Osteocyte (in vitro differentiated cells): ENCODE measurements at regions not wholly inside any gene's neighbourhood (a gene's known extent, or its start where the extent isn't known, plus 50 kb on each side); places are given as distances from the start of the nearest gene placed in this dataset.

Experiments used
- DNase-seq: peaks from one replicate; pipeline ENCODE4 v3.0.0; 2021; ENCODE audit warnings: mixed read lengths; ENCODE audit not compliant: unreplicated experiment; ENCODE audit errors: extremely low spot score
- H3K27ac Mint-ChIP-seq: one replicate; pipeline ENCODE4 v1.8.0; 2021; ENCODE audit warnings: mild to moderate bottlenecking, mixed read lengths; ENCODE audit not compliant: unreplicated experiment
- H3K27me3 Mint-ChIP-seq: one replicate; pipeline ENCODE4 v1.8.0; 2021; ENCODE audit warnings: mixed read lengths; ENCODE audit not compliant: unreplicated experiment
- H3K36me3 Mint-ChIP-seq: one replicate; pipeline ENCODE4 v1.8.0; 2021; ENCODE audit warnings: mixed read lengths; ENCODE audit not compliant: unreplicated experiment
- H3K4me1 Mint-ChIP-seq: one replicate; pipeline ENCODE4 v1.8.0; 2021; ENCODE audit warnings: mixed read lengths; ENCODE audit not compliant: unreplicated experiment
- H3K4me3 Mint-ChIP-seq: one replicate; pipeline ENCODE4 v1.8.0; 2021; ENCODE audit warnings: mild to moderate bottlenecking, moderate library complexity, mixed read lengths; ENCODE audit not compliant: unreplicated experiment
- H3K9me3 Mint-ChIP-seq: one replicate; pipeline ENCODE4 v1.8.0; 2021; ENCODE audit warnings: mixed read lengths; ENCODE audit not compliant: unreplicated experiment
- TF ChIP-seq, protein P1 (sequence below): fragments of 200-600 bp; sonication (generic); IDR thresholded peaks from 2 replicates; pipeline ENCODE4 v1.5.0; 2021; ENCODE audit warnings: antibody characterized with exemption, mild to moderate bottlenecking, moderate library complexity

DNA sequence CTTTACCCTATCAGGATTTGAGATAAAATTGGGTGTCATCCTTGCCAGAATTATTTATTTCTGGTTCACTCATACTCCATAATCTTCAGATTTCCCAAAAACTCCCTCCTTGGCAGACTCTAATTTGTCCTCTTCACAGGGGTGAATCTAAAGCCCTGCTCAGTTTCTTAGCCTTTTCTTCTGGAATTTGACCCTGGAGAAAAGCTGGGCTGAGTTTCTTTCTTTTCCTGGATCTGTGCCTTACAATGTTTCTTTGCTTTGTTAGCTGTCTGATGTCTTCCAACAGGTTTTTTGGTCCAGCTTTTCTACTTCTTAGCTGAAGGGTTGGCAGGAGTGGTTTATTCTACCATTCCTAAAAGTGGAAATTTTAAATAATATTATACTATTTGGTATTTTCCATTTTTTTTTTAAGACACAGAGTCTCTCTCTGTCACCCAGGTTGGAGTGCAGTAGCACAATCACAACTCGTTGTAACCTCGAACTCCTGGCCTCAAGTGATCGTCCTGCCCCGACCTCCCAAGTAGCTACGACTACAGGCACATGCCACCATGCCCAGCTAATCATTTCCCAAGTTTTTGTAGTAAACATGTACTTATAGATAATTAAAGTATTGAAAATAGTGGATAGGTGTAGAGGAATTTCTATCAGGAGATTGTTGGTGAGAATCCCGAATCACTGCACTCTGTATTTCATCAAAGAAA lies 138.4 kb upstream of the TWIST2 start:
- H3K4me3 Mint-ChIP-seq: no peak overlapping the region
- TF ChIP-seq, protein P1, sequence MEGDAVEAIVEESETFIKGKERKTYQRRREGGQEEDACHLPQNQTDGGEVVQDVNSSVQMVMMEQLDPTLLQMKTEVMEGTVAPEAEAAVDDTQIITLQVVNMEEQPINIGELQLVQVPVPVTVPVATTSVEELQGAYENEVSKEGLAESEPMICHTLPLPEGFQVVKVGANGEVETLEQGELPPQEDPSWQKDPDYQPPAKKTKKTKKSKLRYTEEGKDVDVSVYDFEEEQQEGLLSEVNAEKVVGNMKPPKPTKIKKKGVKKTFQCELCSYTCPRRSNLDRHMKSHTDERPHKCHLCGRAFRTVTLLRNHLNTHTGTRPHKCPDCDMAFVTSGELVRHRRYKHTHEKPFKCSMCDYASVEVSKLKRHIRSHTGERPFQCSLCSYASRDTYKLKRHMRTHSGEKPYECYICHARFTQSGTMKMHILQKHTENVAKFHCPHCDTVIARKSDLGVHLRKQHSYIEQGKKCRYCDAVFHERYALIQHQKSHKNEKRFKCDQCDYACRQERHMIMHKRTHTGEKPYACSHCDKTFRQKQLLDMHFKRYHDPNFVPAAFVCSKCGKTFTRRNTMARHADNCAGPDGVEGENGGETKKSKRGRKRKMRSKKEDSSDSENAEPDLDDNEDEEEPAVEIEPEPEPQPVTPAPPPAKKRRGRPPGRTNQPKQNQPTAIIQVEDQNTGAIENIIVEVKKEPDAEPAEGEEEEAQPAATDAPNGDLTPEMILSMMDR: no peak
- no peaks in the 10 kb centered on the region for H3K9me3 Mint-ChIP-seq
- no peaks in the 10 kb centered on the region for H3K4me1 Mint-ChIP-seq
- no peak for DNase-seq
- no peaks in the 10 kb centered on the region for H3K36me3 Mint-ChIP-seq
- peaks cover 13% of the 10 kb centered on the region for H3K27me3 Mint-ChIP-seq
- H3K27ac Mint-ChIP-seq: no peak overlapping the region

DNA sequence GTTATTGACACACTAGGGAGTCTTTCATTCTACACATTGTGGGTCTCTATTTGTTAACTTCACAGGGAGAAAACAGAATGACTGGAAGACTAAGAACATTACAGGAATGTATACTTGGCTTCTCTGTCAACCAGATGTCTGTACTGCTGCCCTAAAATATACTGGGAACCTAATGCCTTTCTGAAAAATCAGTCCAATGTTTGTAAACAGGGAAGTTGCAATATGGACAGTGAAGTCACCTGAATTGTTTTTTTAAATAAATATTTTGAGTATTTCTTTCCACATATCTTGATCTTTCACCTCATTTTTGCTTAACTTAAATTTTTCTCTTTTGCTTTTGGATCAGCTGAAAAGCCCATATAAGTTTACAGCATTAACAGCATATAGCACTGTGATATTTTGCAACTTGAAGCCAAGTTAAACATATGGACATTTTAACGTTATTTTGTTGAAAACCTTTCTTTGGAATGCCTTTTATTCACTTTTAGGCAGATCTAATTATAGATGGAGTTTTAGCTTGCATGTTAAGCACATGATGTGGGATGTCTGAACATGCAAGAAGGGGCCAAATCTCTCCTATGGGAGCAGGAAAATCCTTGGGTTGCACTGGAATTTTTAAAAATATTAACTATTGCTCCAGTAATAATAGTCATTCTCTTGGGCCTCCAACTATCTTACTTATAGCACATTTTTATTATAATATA lies 137.7 kb upstream of the TWIST2 start:
- Mint-ChIP-seq H3K4me3 (no peak overlapping the region), H3K9me3 (no peaks in the 10 kb centered on the region), H3K27ac (no peak overlapping the region), H3K36me3 (no peaks in the 10 kb centered on the region), H3K27me3 (peaks cover 13% of the 10 kb centered on the region), H3K4me1 (no peaks in the 10 kb centered on the region)
- no peak for DNase-seq
- TF ChIP-seq, protein P1: no peak

DNA sequence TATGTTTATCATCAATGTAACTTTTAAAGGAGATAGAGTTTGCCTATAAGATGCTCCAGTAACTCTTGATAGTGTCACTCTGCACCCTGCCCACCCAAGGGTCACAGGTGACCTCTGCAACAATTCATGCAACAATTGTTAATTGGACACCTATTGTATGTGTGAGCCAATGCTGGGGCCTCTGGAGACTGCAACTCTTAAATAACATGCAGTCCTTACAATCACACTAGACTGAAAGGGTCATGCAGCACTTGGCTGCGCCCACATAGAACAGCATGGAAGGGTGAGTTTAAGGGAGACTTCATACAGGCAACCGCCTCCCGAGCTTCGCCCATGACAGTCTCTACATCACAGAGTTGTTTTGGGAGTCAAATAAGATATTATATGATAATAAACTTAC lies 137.1 kb upstream of the TWIST2 start:
- TF ChIP-seq, protein P1: no peak
- no peak for DNase-seq
- H3K27me3 Mint-ChIP-seq: peaks cover 13% of the 10 kb centered on the region
- H3K36me3 Mint-ChIP-seq: no peaks in the 10 kb centered on the region
- no peak overlapping the region for H3K27ac Mint-ChIP-seq
- no peaks in the 10 kb centered on the region for H3K9me3 Mint-ChIP-seq
- no peak overlapping the region for H3K4me3 Mint-ChIP-seq
- H3K4me1 Mint-ChIP-seq: no peaks in the 10 kb centered on the region

DNA sequence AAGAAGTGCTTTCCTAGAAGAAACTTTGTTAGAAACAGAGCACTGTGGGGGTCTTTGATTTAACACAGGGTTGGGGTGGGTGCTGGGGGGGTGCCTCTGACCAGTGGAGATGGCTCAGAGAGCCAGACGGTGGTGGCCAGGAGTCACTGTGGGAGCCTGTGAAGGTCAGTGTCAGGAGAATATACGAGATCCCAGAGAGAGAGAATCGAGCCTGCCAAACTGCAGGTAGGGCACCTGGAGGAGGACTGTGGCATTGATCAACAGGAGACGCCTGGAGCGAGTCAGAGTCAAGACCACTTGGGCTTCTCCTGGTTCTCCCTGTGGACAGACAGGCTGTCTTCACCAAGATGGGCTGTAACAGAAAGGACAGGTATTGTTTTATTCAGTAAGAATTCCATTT lies 136.5 kb upstream of the TWIST2 start:
- Mint-ChIP-seq H3K27me3 (peaks cover 13% of the 10 kb centered on the region), H3K27ac (no peak overlapping the region), H3K4me1 (no peaks in the 10 kb centered on the region), H3K4me3 (no peak overlapping the region), H3K36me3 (no peaks in the 10 kb centered on the region), H3K9me3 (no peaks in the 10 kb centered on the region)
- TF ChIP-seq, protein P1: no peak
- DNase-seq: no peak

DNA sequence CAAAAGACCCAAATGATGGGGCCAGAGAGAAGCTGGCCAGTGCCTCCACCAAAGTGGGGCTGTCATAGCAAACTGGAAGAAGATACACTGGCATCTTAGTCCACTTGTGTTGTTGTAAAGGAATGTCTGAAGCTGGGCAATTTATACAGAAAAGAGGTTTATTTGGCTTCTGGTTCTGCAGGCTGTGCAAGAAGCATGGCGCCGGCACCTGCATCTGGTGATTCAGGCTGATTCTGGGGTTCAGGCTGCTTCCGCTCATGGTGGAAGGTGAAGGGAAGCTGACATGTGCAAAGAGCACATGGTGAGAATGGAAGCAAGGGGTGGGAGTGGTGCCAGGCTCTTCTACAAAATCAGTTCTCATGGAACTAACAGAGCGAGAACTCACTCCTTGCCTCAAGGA lies 135.9 kb upstream of the TWIST2 start:
- H3K9me3 Mint-ChIP-seq: no peaks in the 10 kb centered on the region
- H3K4me3 Mint-ChIP-seq: no peak overlapping the region
- no peaks in the 10 kb centered on the region for H3K4me1 Mint-ChIP-seq
- DNase-seq: no peak
- no peak overlapping the region for H3K27ac Mint-ChIP-seq
- TF ChIP-seq, protein P1: no peak
- H3K36me3 Mint-ChIP-seq: no peaks in the 10 kb centered on the region
- H3K27me3 Mint-ChIP-seq: peaks cover 13% of the 10 kb centered on the region
